PC-9 (cell line): ENCODE measurements at regions not wholly inside any gene's neighbourhood (a gene's known extent, or its start where the extent isn't known, plus 50 kb on each side); places are given as distances from the start of the nearest gene placed in this dataset.

Experiments
- BruUV-seq: library from RNA; stranded (reverse); fragments of 400-500 nt; replicated peaks from 2 replicates; lab custom pipeline; 2021; lab: Mats Ljungman, UMichigan
- CTCF ChIA-PET: fragments of 300-600 bp; sonication (Branson Sonifier 250); formaldehyde crosslinking; loops from one replicate; lab custom pipeline; 2022; ENCODE audit warnings: antibody characterized with exemption; lab: Charles Lee
- POLR2A ChIA-PET: fragments of 300-600 bp; sonication (Branson Sonifier 250); formaldehyde crosslinking; loops from one replicate; lab custom pipeline; 2022; ENCODE audit warnings: antibody characterized with exemption; ENCODE audit not compliant: unreplicated experiment; lab: Charles Lee
- DNase-seq, 2 experiments: peaks; one replicate each; pipeline versions ENCODE4 v3.0.0 to v3.0.0-alpha.2; 2015 to 2022; ENCODE audit warnings: mixed read lengths in 1 of 2
- H2AFZ ChIP-seq: fragments of 200-600 bp; sonication (generic); 2 replicates; pipeline ENCODE4 v1.8.1; 2017; ENCODE audit warnings: antibody characterized with exemption
- H3F3A ChIP-seq: fragments of 200-600 bp; sonication (generic); 2 replicates; pipeline ENCODE4 v1.8.1; 2017; ENCODE audit warnings: antibody characterized with exemption, mild to moderate bottlenecking, low read depth; ENCODE audit not compliant: insufficient read depth
- H3K27ac ChIP-seq: fragments of 200-600 bp; sonication (generic); 2 replicates; pipeline ENCODE4 v1.6.1; 2016; ENCODE audit warnings: mixed run types
- H3K27me3 ChIP-seq: fragments of 200-600 bp; sonication (generic); 2 replicates; pipeline ENCODE4 v1.6.1; 2016; ENCODE audit warnings: low read depth, mixed run types; ENCODE audit not compliant: insufficient read depth
- H3K36me3 ChIP-seq: fragments of 200-600 bp; sonication (generic); 2 replicates; pipeline ENCODE4 v1.6.1; 2016; ENCODE audit warnings: low read depth, mixed run types
- H3K4me1 ChIP-seq: fragments of 200-600 bp; sonication (generic); replicated peaks from 2 replicates; pipeline ENCODE4 v1.6.1; 2016; ENCODE audit warnings: mixed run types; ENCODE audit not compliant: insufficient read depth
- H3K4me2 ChIP-seq: fragments of 200-600 bp; sonication (generic); 2 replicates; pipeline ENCODE4 v1.6.1; 2017; ENCODE audit warnings: mixed run types
- H3K4me3 ChIP-seq: fragments of 200-600 bp; sonication (generic); 2 replicates; pipeline ENCODE4 v1.6.1; 2016; ENCODE audit warnings: mixed run types
- H3K79me2 ChIP-seq: fragments of 200-600 bp; sonication (generic); 2 replicates; pipeline ENCODE4 v1.6.1; 2017; ENCODE audit warnings: low read depth, mixed run types
- H3K9me2 ChIP-seq: fragments of 200-600 bp; sonication (generic); 2 replicates; pipeline ENCODE4 v1.8.1; 2017; ENCODE audit warnings: mild to moderate bottlenecking; ENCODE audit not compliant: insufficient read depth
- H3K9me3 ChIP-seq: fragments of 200-600 bp; sonication (generic); 2 replicates; pipeline ENCODE4 v1.8.1; 2016; ENCODE audit warnings: low read depth; ENCODE audit not compliant: insufficient read depth
- H4K20me1 ChIP-seq: fragments of 200-600 bp; sonication (generic); 2 replicates; pipeline ENCODE4 v1.8.1; 2017; ENCODE audit not compliant: insufficient read depth
- EZH2 ChIP-seq: fragments of 200-600 bp; sonication (generic); IDR thresholded peaks from 2 replicates; pipeline ENCODE4 v1.8.0; 2017; ENCODE audit warnings: antibody characterized with exemption, low read depth
- intact Hi-C: fragments of 100-400 bp; cut with micrococcal nuclease; formaldehyde crosslinking; loops from one replicate; pipeline ENCODE4 v1.10.0; 2022; ENCODE audit not compliant: unreplicated experiment
- TF ChIP-seq, protein P1 (sequence below): fragments of 200-600 bp; sonication (generic); conservative IDR thresholded peaks from 2 replicates; pipeline ENCODE4 v1.6.1; 2017; ENCODE audit warnings: mixed run types, antibody characterized with exemption, mild to moderate bottlenecking, moderate library complexity

DNA sequence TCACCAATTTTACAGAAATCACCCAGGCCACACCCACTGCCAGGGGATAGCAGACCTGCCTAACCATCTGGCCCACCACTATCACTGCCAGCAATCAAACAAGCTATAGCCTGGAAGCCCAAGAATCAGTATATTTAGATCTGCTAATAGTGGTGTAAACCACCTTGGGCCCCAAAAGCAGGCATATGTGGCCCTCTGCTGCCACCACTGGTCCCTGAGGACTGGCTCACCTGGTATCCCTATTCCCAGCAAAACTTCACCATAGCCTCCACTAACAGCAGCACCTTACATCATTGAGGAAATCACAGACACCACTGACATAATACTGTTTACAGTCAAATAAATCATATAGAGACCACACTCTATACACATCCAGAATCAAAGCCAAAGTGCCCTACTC is 880.4 kb upstream of the MAN1A1 start:
- Histone ChIP-seq H3K9me3 (no peaks in the 10 kb centered on the region), H3K4me3 (no peak overlapping the region), H3K4me1 (no peaks in the 10 kb centered on the region), H3K9me2 (no peaks in the 10 kb centered on the region), H3K79me2 (no peaks in the 10 kb centered on the region), H3K27ac (no peak overlapping the region), H3K36me3 (no peaks in the 10 kb centered on the region), H3F3A (no peaks in the 10 kb centered on the region), H2AFZ (no peak overlapping the region), H4K20me1 (no peaks in the 10 kb centered on the region), H3K27me3 (no peaks in the 10 kb centered on the region), H3K4me2 (no peak overlapping the region)
- DNase-seq, result no peak
- CTCF ChIA-PET, result no interaction called here
- intact Hi-C loops, result no loop called here
- TF ChIP-seq, protein P1, sequence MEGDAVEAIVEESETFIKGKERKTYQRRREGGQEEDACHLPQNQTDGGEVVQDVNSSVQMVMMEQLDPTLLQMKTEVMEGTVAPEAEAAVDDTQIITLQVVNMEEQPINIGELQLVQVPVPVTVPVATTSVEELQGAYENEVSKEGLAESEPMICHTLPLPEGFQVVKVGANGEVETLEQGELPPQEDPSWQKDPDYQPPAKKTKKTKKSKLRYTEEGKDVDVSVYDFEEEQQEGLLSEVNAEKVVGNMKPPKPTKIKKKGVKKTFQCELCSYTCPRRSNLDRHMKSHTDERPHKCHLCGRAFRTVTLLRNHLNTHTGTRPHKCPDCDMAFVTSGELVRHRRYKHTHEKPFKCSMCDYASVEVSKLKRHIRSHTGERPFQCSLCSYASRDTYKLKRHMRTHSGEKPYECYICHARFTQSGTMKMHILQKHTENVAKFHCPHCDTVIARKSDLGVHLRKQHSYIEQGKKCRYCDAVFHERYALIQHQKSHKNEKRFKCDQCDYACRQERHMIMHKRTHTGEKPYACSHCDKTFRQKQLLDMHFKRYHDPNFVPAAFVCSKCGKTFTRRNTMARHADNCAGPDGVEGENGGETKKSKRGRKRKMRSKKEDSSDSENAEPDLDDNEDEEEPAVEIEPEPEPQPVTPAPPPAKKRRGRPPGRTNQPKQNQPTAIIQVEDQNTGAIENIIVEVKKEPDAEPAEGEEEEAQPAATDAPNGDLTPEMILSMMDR, result peak; percentile 51; the same call in 1 of the 2 replicates
- TF ChIP-seq EZH2, result no peak
- POLR2A ChIA-PET, result no interaction called here
- BruUV-seq, result no TSS peak

DNA sequence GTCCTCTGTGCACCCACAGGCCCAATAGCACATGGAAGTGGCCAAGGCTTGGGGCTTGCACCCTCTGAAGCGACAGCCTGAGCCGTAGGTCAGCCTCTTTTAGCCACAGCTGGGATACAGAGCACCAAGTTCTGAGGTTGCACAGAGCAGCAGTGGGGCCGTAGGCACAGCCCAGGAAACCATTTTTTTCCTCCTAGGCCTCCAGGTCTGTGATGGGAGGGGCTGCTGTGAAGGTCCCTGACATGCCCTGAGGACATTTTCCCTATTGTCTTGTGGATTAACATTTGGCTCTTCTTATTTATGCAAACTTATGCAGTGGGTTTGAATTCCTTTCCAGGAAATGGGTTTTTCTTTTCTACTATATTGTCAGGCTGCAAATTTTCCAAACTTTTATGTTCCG is 878.7 kb upstream of the MAN1A1 start:
- H3K4me2 ChIP-seq, result no peak overlapping the region
- no peaks in the 10 kb centered on the region for H3K9me3 ChIP-seq
- CTCF ChIA-PET, result no interaction called here
- H4K20me1 ChIP-seq, result no peaks in the 10 kb centered on the region
- no peaks in the 10 kb centered on the region for H3K36me3 ChIP-seq
- no peak for DNase-seq
- no peaks in the 10 kb centered on the region for H3K79me2 ChIP-seq
- no peak overlapping the region for H3K4me3 ChIP-seq
- no peaks in the 10 kb centered on the region for H3K4me1 ChIP-seq
- TF ChIP-seq, protein P1, result no peak
- no peak overlapping the region for H3K27ac ChIP-seq
- POLR2A ChIA-PET, result no interaction called here
- no peaks in the 10 kb centered on the region for H3K27me3 ChIP-seq
- no peaks in the 10 kb centered on the region for H3F3A ChIP-seq
- no peaks in the 10 kb centered on the region for H3K9me2 ChIP-seq
- H2AFZ ChIP-seq, result no peak overlapping the region
- BruUV-seq, result no TSS peak
- intact Hi-C loops, result loop anchor here (10.0 kb wide), 1 partner anchor 483 kb away; no protein-coding TSS in a partner anchor

DNA sequence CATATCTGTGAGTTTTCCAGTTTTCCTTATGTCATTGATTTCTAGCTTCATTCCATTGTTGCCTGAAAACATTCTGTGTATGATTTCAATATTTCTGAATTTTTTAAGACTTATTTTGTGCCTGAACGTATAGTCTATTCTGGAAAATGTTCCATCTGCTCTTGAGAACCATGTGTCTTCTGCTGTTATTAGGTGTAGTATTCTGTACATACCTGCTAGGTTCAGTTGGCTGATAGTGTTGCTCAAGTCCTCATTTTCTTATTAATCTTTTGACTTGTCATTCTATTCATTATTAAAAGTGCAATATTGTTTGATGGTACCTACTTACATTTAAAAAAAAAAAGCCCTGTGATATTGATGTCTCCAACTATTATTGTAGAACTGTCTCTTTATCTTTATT is 869.8 kb upstream of the MAN1A1 start:
- Histone ChIP-seq H3K4me3 (no peak overlapping the region), H3F3A (no peaks in the 10 kb centered on the region), H3K27me3 (no peaks in the 10 kb centered on the region), H3K36me3 (no peaks in the 10 kb centered on the region), H3K9me2 (no peaks in the 10 kb centered on the region), H3K9me3 (no peaks in the 10 kb centered on the region), H3K27ac (no peak overlapping the region), H3K4me1 (no peaks in the 10 kb centered on the region), H4K20me1 (no peaks in the 10 kb centered on the region), H3K79me2 (no peaks in the 10 kb centered on the region), H2AFZ (no peak overlapping the region), H3K4me2 (no peak overlapping the region)
- intact Hi-C loops, result no loop called here
- BruUV-seq, result no TSS peak
- POLR2A ChIA-PET, result no interaction called here
- TF ChIP-seq, protein P1, result no peak
- TF ChIP-seq EZH2, result no peak
- CTCF ChIA-PET, result no interaction called here
- no peak for DNase-seq
